WTC11 (cell line): ENCODE measurements at regions not wholly inside any gene's neighbourhood (a gene's known extent, or its start where the extent isn't known, plus 50 kb on each side); places are given as distances from the start of the nearest gene placed in this dataset.

Source experiments
- ATAC-seq: fragments of 200-7000 bp; cut with Tn5 transposase; 2 replicates; pipeline ENCODE4 v1.10.0; 2021; ENCODE audit warnings: mild to moderate bottlenecking, moderate library complexity
- CTCF ChIA-PET: fragments of 300-600 bp; sonication (Branson Sonifier 250); formaldehyde crosslinking; loops from one replicate; lab custom pipeline; 2021; ENCODE audit warnings: antibody characterized with exemption; lab: Charles Lee
- POLR2A ChIA-PET: fragments of 350-600 bp; sonication (Branson Sonifier 250); formaldehyde crosslinking; loops from one replicate; lab custom pipeline; 2021; ENCODE audit warnings: antibody characterized with exemption; lab: Charles Lee
- DNase-seq: peaks from one replicate; pipeline ENCODE4 v3.0.0; 2021; ENCODE audit warnings: low spot score
- H3K27ac Mint-ChIP-seq: 2 replicates; pipeline ENCODE4 v1.8.0; 2021; ENCODE audit warnings: mixed read lengths
- H3K27me3 Mint-ChIP-seq: 2 replicates; pipeline ENCODE4 v1.8.0; 2021; ENCODE audit warnings: low read depth, mild to moderate bottlenecking, moderate library complexity, mixed read lengths
- H3K36me3 Mint-ChIP-seq: 2 replicates; pipeline ENCODE4 v1.8.0; 2021; ENCODE audit warnings: mixed read lengths
- H3K4me1 Mint-ChIP-seq: 2 replicates; pipeline ENCODE4 v1.8.0; 2022; ENCODE audit warnings: mixed read lengths
- H3K4me3 Mint-ChIP-seq: 2 replicates; pipeline ENCODE4 v1.8.0; 2021; ENCODE audit warnings: mild to moderate bottlenecking, moderate library complexity, mixed read lengths
- H3K9me3 Mint-ChIP-seq: 2 replicates; pipeline ENCODE4 v1.8.0; 2021; ENCODE audit warnings: mixed read lengths
- ETV6 ChIP-seq: sonication (generic); formaldehyde crosslinking; IDR thresholded peaks from 2 replicates; pipeline ENCODE4 v1.8.1; 2022; ENCODE audit warnings: mild to moderate bottlenecking, missing genetic modification reagents
- GTF2I ChIP-seq: fragments of 250-450 bp; sonication (Bioruptor Pico); conservative IDR thresholded peaks from 2 replicates; pipeline ENCODE4 v1.4.0; 2021; ENCODE audit warnings: mild to moderate bottlenecking
- KAT7 ChIP-seq: sonication (generic); formaldehyde crosslinking; IDR thresholded peaks from 2 replicates; pipeline ENCODE4 v1.8.1; 2023; ENCODE audit warnings: missing genetic modification reagents, mild to moderate bottlenecking, borderline replicate concordance
- NFATC4 ChIP-seq: fragments of 250-450 bp; sonication (Bioruptor Pico); IDR thresholded peaks from 2 replicates; pipeline ENCODE4 v1.9.0; 2021; ENCODE audit warnings: mild to moderate bottlenecking
- NFYB ChIP-seq: sonication (generic); formaldehyde crosslinking; conservative IDR thresholded peaks from 2 replicates; pipeline ENCODE4 v1.8.0; 2022; ENCODE audit warnings: low read depth, missing genetic modification reagents
- NR1H2 ChIP-seq: sonication (generic); formaldehyde crosslinking; IDR thresholded peaks from 2 replicates; pipeline ENCODE4 v1.9.0; 2021; ENCODE audit warnings: mild to moderate bottlenecking, moderate library complexity, missing genetic modification reagents
- RORB ChIP-seq: fragments of 250-450 bp; sonication (Bioruptor Pico); IDR thresholded peaks from 2 replicates; pipeline ENCODE4 v1.9.0; 2021; ENCODE audit warnings: mild to moderate bottlenecking
- SMAD3 ChIP-seq: sonication (generic); formaldehyde crosslinking; IDR thresholded peaks from 2 replicates; pipeline ENCODE4 v1.8.0; 2022; ENCODE audit warnings: missing genetic modification reagents, mild to moderate bottlenecking, borderline replicate concordance
- TCF7 ChIP-seq: sonication (generic); formaldehyde crosslinking; IDR thresholded peaks from 2 replicates; pipeline ENCODE4 v1.8.0; 2022; ENCODE audit warnings: mild to moderate bottlenecking, low read depth, missing genetic modification reagents, moderate library complexity
- TEAD1 ChIP-seq: sonication (generic); formaldehyde crosslinking; IDR thresholded peaks from 2 replicates; pipeline ENCODE4 v1.8.0; 2022; ENCODE audit warnings: mild to moderate bottlenecking, missing genetic modification reagents
- ZBTB21 ChIP-seq: sonication (generic); formaldehyde crosslinking; IDR thresholded peaks from 2 replicates; pipeline ENCODE4 v1.8.1; 2023; ENCODE audit warnings: mild to moderate bottlenecking, missing genetic modification reagents, borderline replicate concordance
- ZNF396 ChIP-seq: fragments of 250-450 bp; sonication (Bioruptor Pico); IDR thresholded peaks from 2 replicates; pipeline ENCODE4 v1.8.0; 2021; ENCODE audit warnings: mild to moderate bottlenecking, moderate library complexity, borderline replicate concordance
- ZNF423 ChIP-seq: fragments of 250-450 bp; sonication (Bioruptor Pico); IDR thresholded peaks from 2 replicates; pipeline ENCODE4 v2.1.2; 2022; ENCODE audit warnings: mild to moderate bottlenecking, moderate library complexity
- TF ChIP-seq, protein P1 (sequence below): sonication (generic); formaldehyde crosslinking; IDR thresholded peaks from 2 replicates; pipeline ENCODE4 v1.8.1; 2022; ENCODE audit warnings: mild to moderate bottlenecking, missing genetic modification reagents, moderate library complexity, borderline replicate concordance
- TF ChIP-seq, protein P2 (sequence below): sonication (generic); formaldehyde crosslinking; conservative IDR thresholded peaks from 2 replicates; pipeline ENCODE4 v1.8.1; 2023; ENCODE audit warnings: mild to moderate bottlenecking, low read depth, missing genetic modification reagents, moderate library complexity
- TF ChIP-seq, protein P3 (sequence below): fragments of 250-450 bp; sonication (Bioruptor Pico); conservative IDR thresholded peaks from 2 replicates; pipeline ENCODE4 v1.9.0; 2021; ENCODE audit warnings: mild to moderate bottlenecking
- TF ChIP-seq, protein P4 (sequence below): fragments of 250-450 bp; sonication (Bioruptor Pico); IDR thresholded peaks from 2 replicates; pipeline ENCODE4 v1.9.0; 2021; ENCODE audit warnings: mild to moderate bottlenecking
- TF ChIP-seq, protein P5 (sequence below): sonication (generic); formaldehyde crosslinking; IDR thresholded peaks from 2 replicates; pipeline ENCODE4 v1.8.0; 2023; ENCODE audit warnings: missing genetic modification reagents, mild to moderate bottlenecking, borderline replicate concordance
- TF ChIP-seq, protein P6 (sequence below): sonication (generic); formaldehyde crosslinking; IDR thresholded peaks from 2 replicates; pipeline ENCODE4 v1.8.0; 2023; ENCODE audit warnings: missing genetic modification reagents

DNA sequence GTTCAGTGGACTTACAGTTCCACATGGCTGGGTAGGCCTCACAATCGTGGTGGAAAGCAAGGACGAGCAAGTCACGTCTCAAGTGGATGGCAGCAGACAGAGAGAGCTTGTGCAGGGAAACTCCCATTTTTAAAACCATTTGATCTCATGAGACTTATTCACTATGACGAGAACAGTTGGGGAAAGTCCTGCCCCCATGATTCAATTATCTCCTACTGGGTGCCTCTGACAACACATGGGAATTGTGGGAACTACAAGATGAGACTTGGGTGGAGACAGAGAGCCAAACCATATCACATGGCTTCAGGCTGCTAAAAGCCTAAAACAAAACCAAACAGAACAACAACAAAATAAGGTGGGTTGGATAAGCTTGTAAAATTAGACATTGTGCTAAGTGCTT lies 194.4 kb upstream of the CPEB2 start:
- TF ChIP-seq NFYB (CRISPR knock-in tag) (no peak), NFATC4 (no peak), TEAD1 (CRISPR knock-in tag) (no peak), ETV6 (CRISPR knock-in tag) (no peak), TCF7 (no peak), SMAD3 (no peak), ZNF423 (CRISPR knock-in tag) (no peak), NR1H2 (CRISPR knock-in tag) (no peak), ZBTB21 (CRISPR knock-in tag) (no peak), ZNF396 (no peak), RORB (CRISPR knock-in tag) (no peak), KAT7 (CRISPR knock-in tag) (no peak), GTF2I (no peak)
- TF ChIP-seq, protein P1, sequence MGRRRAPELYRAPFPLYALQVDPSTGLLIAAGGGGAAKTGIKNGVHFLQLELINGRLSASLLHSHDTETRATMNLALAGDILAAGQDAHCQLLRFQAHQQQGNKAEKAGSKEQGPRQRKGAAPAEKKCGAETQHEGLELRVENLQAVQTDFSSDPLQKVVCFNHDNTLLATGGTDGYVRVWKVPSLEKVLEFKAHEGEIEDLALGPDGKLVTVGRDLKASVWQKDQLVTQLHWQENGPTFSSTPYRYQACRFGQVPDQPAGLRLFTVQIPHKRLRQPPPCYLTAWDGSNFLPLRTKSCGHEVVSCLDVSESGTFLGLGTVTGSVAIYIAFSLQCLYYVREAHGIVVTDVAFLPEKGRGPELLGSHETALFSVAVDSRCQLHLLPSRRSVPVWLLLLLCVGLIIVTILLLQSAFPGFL: no peak
- TF ChIP-seq, protein P2, sequence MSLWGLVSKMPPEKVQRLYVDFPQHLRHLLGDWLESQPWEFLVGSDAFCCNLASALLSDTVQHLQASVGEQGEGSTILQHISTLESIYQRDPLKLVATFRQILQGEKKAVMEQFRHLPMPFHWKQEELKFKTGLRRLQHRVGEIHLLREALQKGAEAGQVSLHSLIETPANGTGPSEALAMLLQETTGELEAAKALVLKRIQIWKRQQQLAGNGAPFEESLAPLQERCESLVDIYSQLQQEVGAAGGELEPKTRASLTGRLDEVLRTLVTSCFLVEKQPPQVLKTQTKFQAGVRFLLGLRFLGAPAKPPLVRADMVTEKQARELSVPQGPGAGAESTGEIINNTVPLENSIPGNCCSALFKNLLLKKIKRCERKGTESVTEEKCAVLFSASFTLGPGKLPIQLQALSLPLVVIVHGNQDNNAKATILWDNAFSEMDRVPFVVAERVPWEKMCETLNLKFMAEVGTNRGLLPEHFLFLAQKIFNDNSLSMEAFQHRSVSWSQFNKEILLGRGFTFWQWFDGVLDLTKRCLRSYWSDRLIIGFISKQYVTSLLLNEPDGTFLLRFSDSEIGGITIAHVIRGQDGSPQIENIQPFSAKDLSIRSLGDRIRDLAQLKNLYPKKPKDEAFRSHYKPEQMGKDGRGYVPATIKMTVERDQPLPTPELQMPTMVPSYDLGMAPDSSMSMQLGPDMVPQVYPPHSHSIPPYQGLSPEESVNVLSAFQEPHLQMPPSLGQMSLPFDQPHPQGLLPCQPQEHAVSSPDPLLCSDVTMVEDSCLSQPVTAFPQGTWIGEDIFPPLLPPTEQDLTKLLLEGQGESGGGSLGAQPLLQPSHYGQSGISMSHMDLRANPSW (CRISPR knock-in tag): no peak
- TF ChIP-seq, protein P3, sequence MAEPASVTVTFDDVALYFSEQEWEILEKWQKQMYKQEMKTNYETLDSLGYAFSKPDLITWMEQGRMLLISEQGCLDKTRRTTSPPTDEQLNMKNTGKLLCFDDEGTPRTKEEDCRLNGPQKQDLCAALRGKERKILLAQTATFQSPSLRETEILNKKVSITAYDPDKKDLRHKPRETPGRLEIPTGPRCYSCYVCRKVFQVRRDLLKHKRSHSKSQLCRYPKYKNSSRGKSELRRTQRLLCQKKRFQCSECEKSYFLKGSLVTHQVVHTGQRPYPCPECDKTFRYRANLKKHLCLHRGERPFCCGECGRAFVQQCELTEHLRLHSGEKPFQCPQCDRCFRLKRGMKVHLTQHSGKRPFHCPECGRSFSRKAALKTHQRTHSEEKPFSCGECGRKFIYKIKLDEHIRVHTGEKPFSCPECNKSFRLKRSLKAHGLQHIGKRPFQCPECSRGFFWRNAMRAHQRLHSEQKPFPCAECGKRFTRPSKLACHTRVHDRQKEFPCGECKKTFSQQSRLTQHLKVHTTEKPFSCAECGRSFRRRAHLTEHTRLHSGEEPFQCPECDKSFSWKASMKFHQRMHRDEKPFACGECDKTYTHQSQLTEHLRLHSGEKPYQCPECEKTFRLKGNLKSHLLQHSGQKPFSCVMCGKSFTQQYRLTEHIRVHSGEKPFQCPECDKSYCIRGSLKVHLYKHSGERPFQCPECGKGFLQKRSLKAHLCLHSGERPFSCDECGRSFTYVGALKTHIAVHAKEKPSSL: no peak
- TF ChIP-seq, protein P4, sequence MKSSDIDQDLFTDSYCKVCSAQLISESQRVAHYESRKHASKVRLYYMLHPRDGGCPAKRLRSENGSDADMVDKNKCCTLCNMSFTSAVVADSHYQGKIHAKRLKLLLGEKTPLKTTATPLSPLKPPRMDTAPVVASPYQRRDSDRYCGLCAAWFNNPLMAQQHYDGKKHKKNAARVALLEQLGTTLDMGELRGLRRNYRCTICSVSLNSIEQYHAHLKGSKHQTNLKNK (CRISPR knock-in tag): no peak
- TF ChIP-seq, protein P5, sequence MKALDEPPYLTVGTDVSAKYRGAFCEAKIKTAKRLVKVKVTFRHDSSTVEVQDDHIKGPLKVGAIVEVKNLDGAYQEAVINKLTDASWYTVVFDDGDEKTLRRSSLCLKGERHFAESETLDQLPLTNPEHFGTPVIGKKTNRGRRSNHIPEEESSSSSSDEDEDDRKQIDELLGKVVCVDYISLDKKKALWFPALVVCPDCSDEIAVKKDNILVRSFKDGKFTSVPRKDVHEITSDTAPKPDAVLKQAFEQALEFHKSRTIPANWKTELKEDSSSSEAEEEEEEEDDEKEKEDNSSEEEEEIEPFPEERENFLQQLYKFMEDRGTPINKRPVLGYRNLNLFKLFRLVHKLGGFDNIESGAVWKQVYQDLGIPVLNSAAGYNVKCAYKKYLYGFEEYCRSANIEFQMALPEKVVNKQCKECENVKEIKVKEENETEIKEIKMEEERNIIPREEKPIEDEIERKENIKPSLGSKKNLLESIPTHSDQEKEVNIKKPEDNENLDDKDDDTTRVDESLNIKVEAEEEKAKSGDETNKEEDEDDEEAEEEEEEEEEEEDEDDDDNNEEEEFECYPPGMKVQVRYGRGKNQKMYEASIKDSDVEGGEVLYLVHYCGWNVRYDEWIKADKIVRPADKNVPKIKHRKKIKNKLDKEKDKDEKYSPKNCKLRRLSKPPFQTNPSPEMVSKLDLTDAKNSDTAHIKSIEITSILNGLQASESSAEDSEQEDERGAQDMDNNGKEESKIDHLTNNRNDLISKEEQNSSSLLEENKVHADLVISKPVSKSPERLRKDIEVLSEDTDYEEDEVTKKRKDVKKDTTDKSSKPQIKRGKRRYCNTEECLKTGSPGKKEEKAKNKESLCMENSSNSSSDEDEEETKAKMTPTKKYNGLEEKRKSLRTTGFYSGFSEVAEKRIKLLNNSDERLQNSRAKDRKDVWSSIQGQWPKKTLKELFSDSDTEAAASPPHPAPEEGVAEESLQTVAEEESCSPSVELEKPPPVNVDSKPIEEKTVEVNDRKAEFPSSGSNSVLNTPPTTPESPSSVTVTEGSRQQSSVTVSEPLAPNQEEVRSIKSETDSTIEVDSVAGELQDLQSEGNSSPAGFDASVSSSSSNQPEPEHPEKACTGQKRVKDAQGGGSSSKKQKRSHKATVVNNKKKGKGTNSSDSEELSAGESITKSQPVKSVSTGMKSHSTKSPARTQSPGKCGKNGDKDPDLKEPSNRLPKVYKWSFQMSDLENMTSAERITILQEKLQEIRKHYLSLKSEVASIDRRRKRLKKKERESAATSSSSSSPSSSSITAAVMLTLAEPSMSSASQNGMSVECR (CRISPR knock-in tag): no peak
- TF ChIP-seq, protein P6, sequence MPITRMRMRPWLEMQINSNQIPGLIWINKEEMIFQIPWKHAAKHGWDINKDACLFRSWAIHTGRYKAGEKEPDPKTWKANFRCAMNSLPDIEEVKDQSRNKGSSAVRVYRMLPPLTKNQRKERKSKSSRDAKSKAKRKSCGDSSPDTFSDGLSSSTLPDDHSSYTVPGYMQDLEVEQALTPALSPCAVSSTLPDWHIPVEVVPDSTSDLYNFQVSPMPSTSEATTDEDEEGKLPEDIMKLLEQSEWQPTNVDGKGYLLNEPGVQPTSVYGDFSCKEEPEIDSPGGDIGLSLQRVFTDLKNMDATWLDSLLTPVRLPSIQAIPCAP (CRISPR knock-in tag): no peak
- DNase-seq (no peak), ATAC-seq (no peak)
- CTCF ChIA-PET: no interaction called here
- H3K4me1 Mint-ChIP-seq: no peaks in the 10 kb centered on the region
- peaks cover 10% of the 10 kb centered on the region for H3K9me3 Mint-ChIP-seq
- no peak overlapping the region for H3K4me3 Mint-ChIP-seq
- H3K27me3 Mint-ChIP-seq: no peaks in the 10 kb centered on the region
- no peak overlapping the region for H3K27ac Mint-ChIP-seq
- peaks cover 3% of the 10 kb centered on the region; the same call in 1 of the 2 replicates for H3K36me3 Mint-ChIP-seq
- POLR2A ChIA-PET: no interaction called here
